Esophagus squamous epithelium (tissue), 4 donors: ENCODE measurements at regions not wholly inside any gene's neighbourhood (a gene's known extent, or its start where the extent isn't known, plus 50 kb on each side); places are given as distances from the start of the nearest gene placed in this dataset.

Experiments
- POLR2A ChIP-seq, 4 donors: fragments of 450-650 bp; IDR thresholded peaks; one replicate each; pipeline ENCODE4 v1.6.1; 2017; ENCODE audit warnings: antibody characterized with exemption in 4 of 4, mild to moderate bottlenecking in 4 of 4, moderate library complexity in 3 of 4
- TF ChIP-seq, protein P1 (sequence below), 6 experiments: fragments of 450-650 bp in 4 of 6; fragments of 200-600 bp in 2 of 6; sonication (generic) in 2 of 6; IDR thresholded peaks; one replicate each; pipeline ENCODE4 v1.5.1; 2016 to 2019; ENCODE audit warnings: antibody characterized with exemption in 6 of 6, mild to moderate bottlenecking in 4 of 6, moderate library complexity in 4 of 6

DNA sequence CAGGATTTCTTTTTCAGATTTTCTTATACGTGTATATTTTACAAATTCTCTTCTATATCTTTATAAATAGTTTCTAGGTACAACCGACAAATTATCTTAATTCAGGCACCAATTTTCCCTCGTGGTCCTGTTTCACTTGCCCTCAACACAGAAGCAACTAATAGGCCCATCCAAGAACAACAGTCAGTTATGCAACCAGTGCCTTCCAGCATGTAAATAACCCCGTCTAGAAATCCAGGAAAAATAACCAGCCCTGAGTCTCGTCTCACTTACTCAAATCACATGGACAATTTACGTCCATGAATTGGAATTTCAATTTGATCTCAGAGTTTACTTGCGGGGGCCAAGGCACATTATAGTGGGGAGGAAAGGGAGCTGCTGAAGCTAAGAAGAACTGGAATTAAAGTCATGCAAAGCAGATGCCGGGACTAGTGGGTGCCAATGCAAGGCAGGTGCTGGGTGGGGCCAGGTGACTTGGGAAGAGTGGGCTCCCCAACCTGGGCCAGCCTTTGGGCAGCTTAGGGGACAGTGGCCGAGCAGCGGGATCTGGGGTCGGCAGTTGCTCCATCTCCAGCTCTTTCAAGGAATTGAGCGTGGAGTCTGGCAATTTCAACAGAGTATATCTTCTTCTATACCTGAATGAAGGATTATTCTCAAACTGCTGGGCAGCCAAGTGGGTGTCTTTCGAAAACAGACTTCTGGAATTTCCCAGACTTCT lies 121.7 kb downstream of the EDN3 start:
- TF ChIP-seq, protein P1, sequence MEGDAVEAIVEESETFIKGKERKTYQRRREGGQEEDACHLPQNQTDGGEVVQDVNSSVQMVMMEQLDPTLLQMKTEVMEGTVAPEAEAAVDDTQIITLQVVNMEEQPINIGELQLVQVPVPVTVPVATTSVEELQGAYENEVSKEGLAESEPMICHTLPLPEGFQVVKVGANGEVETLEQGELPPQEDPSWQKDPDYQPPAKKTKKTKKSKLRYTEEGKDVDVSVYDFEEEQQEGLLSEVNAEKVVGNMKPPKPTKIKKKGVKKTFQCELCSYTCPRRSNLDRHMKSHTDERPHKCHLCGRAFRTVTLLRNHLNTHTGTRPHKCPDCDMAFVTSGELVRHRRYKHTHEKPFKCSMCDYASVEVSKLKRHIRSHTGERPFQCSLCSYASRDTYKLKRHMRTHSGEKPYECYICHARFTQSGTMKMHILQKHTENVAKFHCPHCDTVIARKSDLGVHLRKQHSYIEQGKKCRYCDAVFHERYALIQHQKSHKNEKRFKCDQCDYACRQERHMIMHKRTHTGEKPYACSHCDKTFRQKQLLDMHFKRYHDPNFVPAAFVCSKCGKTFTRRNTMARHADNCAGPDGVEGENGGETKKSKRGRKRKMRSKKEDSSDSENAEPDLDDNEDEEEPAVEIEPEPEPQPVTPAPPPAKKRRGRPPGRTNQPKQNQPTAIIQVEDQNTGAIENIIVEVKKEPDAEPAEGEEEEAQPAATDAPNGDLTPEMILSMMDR (IDR thresholded peaks at IDR 0.05) = no peak
- no peak for TF ChIP-seq POLR2A (IDR thresholded peaks at IDR 0.05)
